Loucy (cell line): ENCODE measurements at regions not wholly inside any gene's neighbourhood (a gene's known extent, or its start where the extent isn't known, plus 50 kb on each side); places are given as distances from the start of the nearest gene placed in this dataset.

ENCODE experiments used
- CTCF ChIP-seq: fragments of 200-600 bp; sonication (generic); conservative IDR thresholded peaks from 2 replicates; pipeline ENCODE4 v1.5.1; 2014; ENCODE audit warnings: mild to moderate bottlenecking, antibody characterized with exemption, low read length
- EZH2phosphoT487 ChIP-seq: fragments of 200-600 bp; IDR thresholded peaks from 2 replicates; pipeline ENCODE4 v1.6.1; 2018; ENCODE audit warnings: antibody characterized with exemption, mild to moderate bottlenecking, moderate library complexity, borderline replicate concordance

GRCh38 chr13:67557642-67558241, 327.6 kb upstream of the PCDH9 start:
- no peak for TF ChIP-seq CTCF
- no peak for TF ChIP-seq EZH2phosphoT487
